KMS-11 (cell line): ENCODE measurements at regions not wholly inside any gene's neighbourhood (a gene's known extent, or its start where the extent isn't known, plus 50 kb on each side); places are given as distances from the start of the nearest gene placed in this dataset.

Experiments used
- H2AFZ ChIP-seq: fragments of 200-600 bp; sonication (generic); 2 replicates; pipeline ENCODE4 v1.6.1; 2016; ENCODE audit warnings: antibody characterized with exemption, mixed run types, low read depth
- H3K27ac ChIP-seq: fragments of 200-600 bp; sonication (generic); 2 replicates; pipeline ENCODE4 v1.6.1; 2016; ENCODE audit warnings: mild to moderate bottlenecking, mixed run types
- H3K27me3 ChIP-seq: fragments of 200-600 bp; sonication (generic); 2 replicates; pipeline ENCODE4 v1.6.1; 2017; ENCODE audit warnings: mild to moderate bottlenecking, low read depth, mixed run types, moderate library complexity; ENCODE audit not compliant: insufficient read depth
- H3K36me3 ChIP-seq: fragments of 200-600 bp; sonication (generic); 2 replicates; pipeline ENCODE4 v1.6.1; 2017; ENCODE audit warnings: mild to moderate bottlenecking, mixed run types; ENCODE audit not compliant: insufficient read depth
- H3K4me1 ChIP-seq: fragments of 200-600 bp; sonication (generic); 2 replicates; pipeline ENCODE4 v1.6.1; 2016; ENCODE audit warnings: mild to moderate bottlenecking, low read depth, mixed run types; ENCODE audit not compliant: poor library complexity, severe bottlenecking
- H3K4me2 ChIP-seq: fragments of 200-600 bp; sonication (generic); 2 replicates; pipeline ENCODE4 v1.7.0; 2016; ENCODE audit warnings: mild to moderate bottlenecking, mixed run types
- H3K4me3 ChIP-seq: fragments of 200-600 bp; sonication (generic); IDR thresholded peaks from 2 replicates; pipeline ENCODE4 v1.6.1; 2017; ENCODE audit warnings: low read depth, low read length, mixed read lengths; ENCODE audit not compliant: insufficient read depth
- H3K79me2 ChIP-seq: fragments of 200-600 bp; sonication (generic); 2 replicates; pipeline ENCODE4 v1.6.1; 2016; ENCODE audit warnings: low read depth, mixed run types; ENCODE audit not compliant: insufficient read depth
- H3K9ac ChIP-seq: fragments of 200-600 bp; sonication (generic); 2 replicates; pipeline ENCODE4 v1.6.1; 2016; ENCODE audit warnings: mild to moderate bottlenecking, mixed run types
- H4K20me1 ChIP-seq: fragments of 200-600 bp; sonication (generic); 2 replicates; pipeline ENCODE4 v1.6.1; 2016; ENCODE audit warnings: mild to moderate bottlenecking, mixed run types; ENCODE audit not compliant: insufficient read depth
- TF ChIP-seq, protein P1 (sequence below): fragments of 200-600 bp; sonication (generic); conservative IDR thresholded peaks from 2 replicates; pipeline ENCODE4 v1.6.1; 2017; ENCODE audit warnings: low read depth, mild to moderate bottlenecking, antibody characterized with exemption, low read length, moderate library complexity, mixed read lengths

DNA sequence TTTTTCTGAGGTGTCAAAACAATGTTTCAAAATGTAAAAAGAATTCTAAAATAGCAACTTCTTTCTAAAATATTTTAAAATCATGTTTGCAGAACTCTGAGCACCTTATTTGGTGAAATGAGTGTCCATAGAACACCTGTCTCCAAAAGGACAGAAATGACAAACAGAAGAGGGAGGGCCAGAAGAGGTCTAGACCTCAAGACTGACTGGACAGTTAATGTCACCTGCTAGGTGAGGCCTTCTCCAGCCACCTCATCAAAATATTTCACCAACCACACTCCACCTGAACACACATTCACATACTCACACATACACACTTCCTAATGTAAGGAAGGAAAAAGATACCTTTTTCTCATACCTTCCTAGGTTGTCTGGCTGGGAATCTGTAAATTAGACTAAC lies 147.8 kb upstream of the PLEKHA5 start:
- Histone ChIP-seq H3K9ac (no peak overlapping the region), H3K4me3 (no peak overlapping the region), H3K4me1 (no peaks in the 10 kb centered on the region), H2AFZ (no peak overlapping the region), H3K36me3 (no peaks in the 10 kb centered on the region), H3K4me2 (no peak overlapping the region), H3K27ac (no peak overlapping the region), H4K20me1 (no peaks in the 10 kb centered on the region), H3K79me2 (no peaks in the 10 kb centered on the region), H3K27me3 (no peaks in the 10 kb centered on the region)
- TF ChIP-seq, protein P1, sequence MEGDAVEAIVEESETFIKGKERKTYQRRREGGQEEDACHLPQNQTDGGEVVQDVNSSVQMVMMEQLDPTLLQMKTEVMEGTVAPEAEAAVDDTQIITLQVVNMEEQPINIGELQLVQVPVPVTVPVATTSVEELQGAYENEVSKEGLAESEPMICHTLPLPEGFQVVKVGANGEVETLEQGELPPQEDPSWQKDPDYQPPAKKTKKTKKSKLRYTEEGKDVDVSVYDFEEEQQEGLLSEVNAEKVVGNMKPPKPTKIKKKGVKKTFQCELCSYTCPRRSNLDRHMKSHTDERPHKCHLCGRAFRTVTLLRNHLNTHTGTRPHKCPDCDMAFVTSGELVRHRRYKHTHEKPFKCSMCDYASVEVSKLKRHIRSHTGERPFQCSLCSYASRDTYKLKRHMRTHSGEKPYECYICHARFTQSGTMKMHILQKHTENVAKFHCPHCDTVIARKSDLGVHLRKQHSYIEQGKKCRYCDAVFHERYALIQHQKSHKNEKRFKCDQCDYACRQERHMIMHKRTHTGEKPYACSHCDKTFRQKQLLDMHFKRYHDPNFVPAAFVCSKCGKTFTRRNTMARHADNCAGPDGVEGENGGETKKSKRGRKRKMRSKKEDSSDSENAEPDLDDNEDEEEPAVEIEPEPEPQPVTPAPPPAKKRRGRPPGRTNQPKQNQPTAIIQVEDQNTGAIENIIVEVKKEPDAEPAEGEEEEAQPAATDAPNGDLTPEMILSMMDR, result no peak

DNA sequence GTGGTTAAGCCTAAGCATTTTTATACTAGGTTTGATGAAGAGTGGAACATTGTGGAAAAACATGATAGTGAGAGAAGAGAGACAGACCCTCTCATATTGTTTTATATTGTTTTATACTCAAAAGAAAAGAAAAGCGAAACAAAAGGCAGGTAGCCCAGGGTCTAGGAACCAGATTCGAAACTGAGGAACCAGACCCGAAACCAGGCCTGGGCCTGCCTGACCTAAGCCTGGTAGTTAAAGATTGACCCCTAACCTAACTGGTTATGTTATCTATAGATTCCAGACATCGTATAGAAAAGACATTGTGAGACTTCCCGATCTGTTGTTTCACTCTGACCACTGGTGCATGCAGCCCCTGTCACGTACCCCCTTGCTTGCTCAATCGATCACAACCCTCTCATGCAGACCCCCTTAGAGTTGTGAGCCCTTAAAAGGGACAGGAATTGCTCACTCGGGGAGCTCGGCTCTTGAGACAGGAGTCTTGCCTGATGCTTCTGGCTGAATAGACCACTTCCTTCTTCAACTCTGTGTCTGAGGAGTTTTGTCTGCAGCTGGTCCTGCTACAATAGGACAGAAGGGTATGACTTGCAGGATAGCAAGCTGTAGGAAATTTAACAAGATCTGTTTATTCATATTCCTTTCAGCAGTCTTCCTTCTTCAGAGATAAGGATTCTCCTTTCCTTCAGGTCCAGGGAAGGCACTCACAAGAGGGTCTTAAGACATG lies 147.1 kb upstream of the PLEKHA5 start:
- Histone ChIP-seq H3K27me3 (no peaks in the 10 kb centered on the region), H3K36me3 (no peaks in the 10 kb centered on the region)

GRCh38 chr12:18983854-18984253 lies 145.7 kb upstream of the PLEKHA5 start:
- Histone ChIP-seq H3K27me3 (no peaks in the 10 kb centered on the region), H3K4me1 (no peaks in the 10 kb centered on the region), H2AFZ (no peak overlapping the region), H3K4me3 (no peak overlapping the region), H4K20me1 (no peaks in the 10 kb centered on the region), H3K79me2 (no peaks in the 10 kb centered on the region), H3K27ac (no peak overlapping the region), H3K9ac (no peak overlapping the region), H3K4me2 (no peak overlapping the region), H3K36me3 (no peaks in the 10 kb centered on the region)
- TF ChIP-seq, protein P1, result no peak

More for the DNA sequence above, 147.1 kb upstream of the PLEKHA5 start:
- Histone ChIP-seq H3K4me3 (no peak overlapping the region), H3K9ac (no peak overlapping the region), H3K4me1 (no peaks in the 10 kb centered on the region), H3K79me2 (no peaks in the 10 kb centered on the region), H3K27ac (no peak overlapping the region), H3K4me2 (no peak overlapping the region), H2AFZ (no peak overlapping the region), H4K20me1 (no peaks in the 10 kb centered on the region)
- TF ChIP-seq, protein P1, result no peak

DNA sequence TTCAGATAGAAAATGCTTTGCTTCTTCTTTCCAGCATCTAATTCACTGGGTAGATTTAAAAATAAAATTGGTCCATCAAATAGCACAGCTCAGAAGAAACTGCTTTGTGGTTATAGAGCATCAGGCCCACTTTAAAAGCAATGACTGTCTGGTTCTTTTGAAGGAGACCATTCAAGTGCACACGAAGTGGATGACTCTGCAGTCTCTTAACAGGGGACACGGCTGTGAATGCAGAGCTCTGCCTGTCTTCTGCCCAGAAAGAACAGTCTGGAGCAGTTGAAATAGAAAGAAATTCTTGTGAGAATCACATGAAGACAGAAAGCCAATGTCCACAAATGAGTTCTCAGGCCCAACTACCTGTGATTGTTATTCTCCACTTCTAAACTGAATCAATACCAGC lies 138.7 kb upstream of the PLEKHA5 start:
- H3K79me2 ChIP-seq, result no peaks in the 10 kb centered on the region
- H3K4me3 ChIP-seq, result no peak overlapping the region
- H3K27me3 ChIP-seq, result no peaks in the 10 kb centered on the region
- no peaks in the 10 kb centered on the region for H3K4me1 ChIP-seq
- TF ChIP-seq, protein P1, result no peak
- H3K9ac ChIP-seq, result no peak overlapping the region
- H3K4me2 ChIP-seq, result no peak overlapping the region
- H3K27ac ChIP-seq, result no peak overlapping the region
- H2AFZ ChIP-seq, result no peak overlapping the region
- no peaks in the 10 kb centered on the region for H3K36me3 ChIP-seq
- no peaks in the 10 kb centered on the region for H4K20me1 ChIP-seq
